SK-N-SH (cell line): ENCODE measurements at regions not wholly inside any gene's neighbourhood (a gene's known extent, or its start where the extent isn't known, plus 50 kb on each side); places are given as distances from the start of the nearest gene placed in this dataset.

Experiments used
- CTCF ChIA-PET: fragments of 300-600, 350-600 bp; formaldehyde crosslinking; extraction: SDS; loops from one replicate; lab custom pipeline; 2021; lab: Yijun Ruan, JAX
- POLR2A ChIA-PET: fragments of 350-600 bp; sonication (Branson Sonifier 250); formaldehyde crosslinking; extraction: SDS; loops from one replicate; lab custom pipeline; 2020; ENCODE audit warnings: antibody characterized with exemption, inconsistent platforms; lab: Yijun Ruan, JAX
- DNase-seq: peaks from one replicate; pipeline ENCODE4 v3.0.0; 2012
- H2AFZ ChIP-seq: fragments of 200-600 bp; sonication (generic); 2 replicates; pipeline ENCODE4 v1.8.1; 2016; ENCODE audit warnings: antibody characterized with exemption, mild to moderate bottlenecking, low read depth
- H3F3A ChIP-seq: fragments of 200-600 bp; sonication (generic); replicated peaks from 2 replicates; pipeline ENCODE3; 2016; ENCODE audit warnings: antibody characterized with exemption, mild to moderate bottlenecking; ENCODE audit not compliant: insufficient read depth
- H3K27ac ChIP-seq, 2 experiments: fragments of 200-500 bp in 1 of 2; fragments of 200-600 bp in 1 of 2; sonication (Bioruptor generic) in 1 of 2; sonication (generic), shearing (Covaris generic) in 1 of 2; 2 replicates each; pipeline versions ENCODE4 v1.5.1 to v1.6.1; 2014 to 2016; ENCODE audit warnings: low read depth in 2 of 2, inconsistent platforms in 1 of 2, low read length in 1 of 2, mild to moderate bottlenecking in 1 of 2, mixed read lengths in 1 of 2
- H3K27me3 ChIP-seq: fragments of 200-600 bp; sonication (generic), shearing (Covaris generic); 2 replicates; pipeline ENCODE4 v1.6.1; 2016; ENCODE audit warnings: mixed run types; ENCODE audit not compliant: insufficient read depth
- H3K36me3 ChIP-seq, 2 experiments: fragments of 200-500 bp in 1 of 2; fragments of 200-600 bp in 1 of 2; sonication (Bioruptor generic) in 1 of 2; sonication (generic) in 1 of 2; replicated peaks in 1 of 2; 2 replicates each; pipeline versions ENCODE3 to v1.5.1; 2014 to 2016; ENCODE audit warnings: low read length in 1 of 2, mild to moderate bottlenecking in 1 of 2; ENCODE audit not compliant: insufficient read depth in 2 of 2, control insufficient read depth in 1 of 2
- H3K4me1 ChIP-seq, 2 experiments: fragments of 200-500 bp in 1 of 2; fragments of 200-600 bp in 1 of 2; sonication (Bioruptor generic) in 1 of 2; sonication (generic), shearing (Covaris generic) in 1 of 2; 2 replicates each; pipeline versions ENCODE4 v1.5.1 to v1.6.1; 2014 to 2016; ENCODE audit warnings: low read depth in 1 of 2, low read length in 1 of 2, mixed run types in 1 of 2; ENCODE audit not compliant: insufficient read depth in 2 of 2, control insufficient read depth in 1 of 2
- H3K4me2 ChIP-seq: fragments of 200-600 bp; sonication (generic), shearing (Covaris generic); 2 replicates; pipeline ENCODE4 v1.6.1; 2017; ENCODE audit warnings: mixed run types
- H3K4me3 ChIP-seq, 2 experiments: fragments of 200-500 bp in 1 of 2; fragments of 200-600 bp in 1 of 2; sonication (Bioruptor generic) in 1 of 2; sonication (generic), shearing (Covaris generic) in 1 of 2; 2 replicates each; pipeline versions ENCODE4 v1.5.1 to v1.8.1; 2014 to 2016; ENCODE audit warnings: low read depth in 2 of 2, inconsistent platforms in 1 of 2, low read length in 1 of 2, mild to moderate bottlenecking in 1 of 2, mixed read lengths in 1 of 2, moderate library complexity in 1 of 2
- H3K79me2 ChIP-seq: fragments of 200-600 bp; sonication (generic); 2 replicates; pipeline ENCODE4 v1.8.1; 2017; ENCODE audit warnings: mild to moderate bottlenecking; ENCODE audit not compliant: insufficient read depth
- H3K9ac ChIP-seq: fragments of 200-600 bp; sonication (generic); 2 replicates; pipeline ENCODE4 v1.6.1; 2017; ENCODE audit warnings: mixed run types
- H3K9me2 ChIP-seq: fragments of 200-600 bp; sonication (generic); 2 replicates; pipeline ENCODE4 v1.6.1; 2017; ENCODE audit warnings: mixed run types
- H3K9me3 ChIP-seq: fragments of 200-600 bp; sonication (generic); 2 replicates; pipeline ENCODE4 v1.6.1; 2017; ENCODE audit warnings: mixed run types, mild to moderate bottlenecking, moderate library complexity
- H4K20me1 ChIP-seq: fragments of 200-600 bp; sonication (generic); 2 replicates; pipeline ENCODE4 v1.6.1; 2017; ENCODE audit warnings: mild to moderate bottlenecking, mixed run types; ENCODE audit not compliant: insufficient read depth
- CTCF ChIP-seq: fragments of 200-600 bp; sonication (generic); IDR thresholded peaks from 2 replicates; pipeline ENCODE4 v1.6.1; 2017; ENCODE audit warnings: antibody characterized with exemption, mild to moderate bottlenecking, moderate library complexity
- EP300 ChIP-seq, 2 experiments: IDR thresholded peaks; 2 replicates each; pipeline versions ENCODE4 v1.4.0 to v1.6.1; 2012; ENCODE audit warnings: borderline replicate concordance in 1 of 2, low read depth in 1 of 2, low read length in 1 of 2
- FOSL2 ChIP-seq: IDR thresholded peaks from 2 replicates; pipeline ENCODE4 v1.4.0; 2012; ENCODE audit warnings: low read depth, mild to moderate bottlenecking, moderate library complexity, borderline replicate concordance
- GATA2 ChIP-seq: sonication (generic); formaldehyde crosslinking; IDR thresholded peaks from 2 replicates; pipeline ENCODE4 v1.5.0; 2020; ENCODE audit warnings: mild to moderate bottlenecking, missing genetic modification reagents
- JUND ChIP-seq: IDR thresholded peaks from 2 replicates; pipeline ENCODE4 v1.4.0; 2012
- MXI1 ChIP-seq: IDR thresholded peaks from 2 replicates; pipeline ENCODE4 v1.6.1; 2012; ENCODE audit warnings: mild to moderate bottlenecking, low read depth, low read length, improper control_type of control experiment
- NFIC ChIP-seq: IDR thresholded peaks from 2 replicates; pipeline ENCODE4 v1.4.0; 2012; ENCODE audit warnings: borderline replicate concordance
- NRF1 ChIP-seq: IDR thresholded peaks from 2 replicates; pipeline ENCODE4 v1.6.1; 2012; ENCODE audit warnings: low read depth, mild to moderate bottlenecking, low read length
- PBX3 ChIP-seq: IDR thresholded peaks from 2 replicates; pipeline ENCODE4; 2012
- RAD21 ChIP-seq: IDR thresholded peaks from 2 replicates; pipeline ENCODE4 v1.6.1; 2012; ENCODE audit warnings: mild to moderate bottlenecking, low read length
- RCOR1 ChIP-seq: fragments of 150-350 bp; IDR thresholded peaks from 2 replicates; pipeline ENCODE4 v1.6.1; 2017; ENCODE audit warnings: antibody characterized with exemption, low read length
- REST ChIP-seq: IDR thresholded peaks from 2 replicates; pipeline ENCODE4 v1.6.1; 2012; ENCODE audit warnings: mild to moderate bottlenecking, low read depth, low read length, moderate library complexity
- RXRA ChIP-seq: IDR thresholded peaks from 2 replicates; pipeline ENCODE4 v1.4.0; 2012; ENCODE audit warnings: low read depth, mild to moderate bottlenecking, borderline replicate concordance
- SIN3A ChIP-seq: IDR thresholded peaks from 2 replicates; pipeline ENCODE4 v1.6.1; 2012; ENCODE audit warnings: low read depth, mild to moderate bottlenecking, low read length, moderate library complexity, borderline replicate concordance
- TAF1 ChIP-seq: IDR thresholded peaks from 2 replicates; pipeline ENCODE4 v1.6.1; 2012; ENCODE audit warnings: low read depth, mild to moderate bottlenecking, low read length, moderate library complexity, borderline replicate concordance
- TEAD4 ChIP-seq: IDR thresholded peaks from 2 replicates; pipeline ENCODE4 v1.4.0; 2012; ENCODE audit warnings: mild to moderate bottlenecking, borderline replicate concordance; ENCODE audit not compliant: insufficient read depth
- USF1 ChIP-seq: IDR thresholded peaks from 2 replicates; pipeline ENCODE4 v1.4.0; 2012; ENCODE audit warnings: low read depth, borderline replicate concordance
- USF2 ChIP-seq: fragments of 150-350 bp; IDR thresholded peaks from 2 replicates; pipeline ENCODE4 v1.6.1; 2017; ENCODE audit warnings: antibody characterized with exemption, low read length, low read depth, borderline replicate concordance
- WGBS: methylation state at CpG from one replicate; pipeline ENCODE4 v1.1.6; 2017; ENCODE audit warnings: low lambda C conversion rate; 5-methylcytosine and 5-hydroxymethylcytosine counted together

- DNase-seq, result no peak
- Histone ChIP-seq H3K79me2 (no peaks in the 10 kb centered on the region), H4K20me1 (no peaks in the 10 kb centered on the region), H3K4me3 (no peak overlapping the region), H3K4me2 (no peak overlapping the region), H3K36me3 (no peaks in the 10 kb centered on the region), H3K9me2 (no peaks in the 10 kb centered on the region), H3K27ac (no peak overlapping the region), H2AFZ (no peak overlapping the region), H3K27me3 (no peaks in the 10 kb centered on the region), H3K4me1 (no peaks in the 10 kb centered on the region; a peak in 1 of 4 replicates), H3K9me3 (no peaks in the 10 kb centered on the region), H3K9ac (no peak overlapping the region), H3F3A (no peaks in the 10 kb centered on the region)
- POLR2A ChIA-PET, result no interaction called here
- TF ChIP-seq NRF1 (no peak), RXRA (no peak), TAF1 (no peak), JUND (no peak), TEAD4 (no peak), USF1 (no peak), RCOR1 (no peak), FOSL2 (no peak), EP300 (IDR thresholded peaks at IDR 0.05; ENCODE audit: borderline replicate concordance in 1 of 2, low read depth in 1 of 2, low read length in 1 of 2) (no peak), USF2 (no peak), PBX3 (no peak), GATA2 (CRISPR knock-in tag) (no peak), RAD21 (no peak), REST (no peak), NFIC (no peak), CTCF (no peak), SIN3A (no peak), MXI1 (no peak)
- CTCF ChIA-PET, result interaction anchor here (0.8 kb wide), 1 partner anchor 18 kb away, joined by 3 read pairs; no protein-coding TSS in a partner anchor
- 0% methylated on average over 1 of the region's 2 CpGs for WGBS
Measured at GRCh38 chr1:193841857-193842256, 655.4 kb upstream of the B3GALT2 start.
